ENCODE measurements at regions not wholly inside any gene's neighbourhood (a gene's known extent, or its start where the extent isn't known, plus 50 kb on each side); places are given as distances from the start of the nearest gene placed in this dataset.
A peak's percentile ranks its signal among the peaks of the same experiment; 100 is the strongest.

- no peak for DNase-seq (ENCODE audit: low read depth in 1 of 2, low spot score in 1 of 2)
- in situ Hi-C loops (cut with HindIII; ENCODE audit: low pct_unique_long_range_greater_than_20kb, low sequenced_read_pairs): no loop called here
- no peak for TF ChIP-seq JUND (IDR thresholded peaks at IDR 0.05; ENCODE audit: low read depth)
Measured at GRCh38 chr13:82713687-82714405, 1168.4 kb downstream of the SLITRK1 start.

GRCh38 chr13:82702513-82702912, 1179.8 kb downstream of the SLITRK1 start:
- no peak for TF ChIP-seq JUND (IDR thresholded peaks at IDR 0.05; ENCODE audit: low read depth)
- DNase-seq (ENCODE audit: low read depth in 1 of 2, low spot score in 1 of 2): no peak
- in situ Hi-C loops (cut with HindIII; ENCODE audit: low pct_unique_long_range_greater_than_20kb, low sequenced_read_pairs): no loop called here

- no peak for TF ChIP-seq JUND (IDR thresholded peaks at IDR 0.05; ENCODE audit: low read depth)
- in situ Hi-C loops (cut with HindIII; ENCODE audit: low pct_unique_long_range_greater_than_20kb, low sequenced_read_pairs): no loop called here
- no peak for DNase-seq (ENCODE audit: low read depth in 1 of 2, low spot score in 1 of 2)
Measured at GRCh38 chr13:82701020-82701419, 1181.3 kb downstream of the SLITRK1 start.

GRCh38 chr13:82698941-82699340, 1183.3 kb downstream of the SLITRK1 start:
- TF ChIP-seq JUND (IDR thresholded peaks at IDR 0.05; ENCODE audit: low read depth): no peak
- in situ Hi-C loops (cut with HindIII; ENCODE audit: low pct_unique_long_range_greater_than_20kb, low sequenced_read_pairs): no loop called here
- DNase-seq (ENCODE audit: low read depth in 1 of 2, low spot score in 1 of 2): no peak

- TF ChIP-seq JUND (IDR thresholded peaks at IDR 0.05; ENCODE audit: low read depth): no peak
- DNase-seq (ENCODE audit: low read depth in 1 of 2, low spot score in 1 of 2): no peak
- in situ Hi-C loops (cut with HindIII; ENCODE audit: low pct_unique_long_range_greater_than_20kb, low sequenced_read_pairs): no loop called here
Measured at GRCh38 chr13:82698383-82698782, 1183.9 kb downstream of the SLITRK1 start.

GRCh38 chr13:82693607-82694006, 1188.7 kb downstream of the SLITRK1 start:
- in situ Hi-C loops (cut with HindIII; ENCODE audit: low pct_unique_long_range_greater_than_20kb, low sequenced_read_pairs): no loop called here
- TF ChIP-seq JUND (IDR thresholded peaks at IDR 0.05; ENCODE audit: low read depth): no peak
- DNase-seq (ENCODE audit: low read depth in 1 of 2, low spot score in 1 of 2): no peak

- in situ Hi-C loops (cut with HindIII; ENCODE audit: low pct_unique_long_range_greater_than_20kb, low sequenced_read_pairs): no loop called here
- peak in 1 of 2 experiments; percentile 3 for DNase-seq (ENCODE audit: low read depth in 1 of 2, low spot score in 1 of 2)
Measured at GRCh38 chr13:82688400-82688994, 1193.8 kb downstream of the SLITRK1 start.

GRCh38 chr13:82687884-82688283, 1194.4 kb downstream of the SLITRK1 start:
- DNase-seq (ENCODE audit: low read depth in 1 of 2, low spot score in 1 of 2): no peak
- no peak for TF ChIP-seq JUND (IDR thresholded peaks at IDR 0.05; ENCODE audit: low read depth)
- in situ Hi-C loops (cut with HindIII; ENCODE audit: low pct_unique_long_range_greater_than_20kb, low sequenced_read_pairs): no loop called here

More at GRCh38 chr13:82688400-82688994, 1193.8 kb downstream of the SLITRK1 start:
- no peak for TF ChIP-seq JUND (IDR thresholded peaks at IDR 0.05; ENCODE audit: low read depth)

GRCh38 chr13:82681535-82681934, 1200.7 kb downstream of the SLITRK1 start:
- in situ Hi-C loops (cut with HindIII; ENCODE audit: low pct_unique_long_range_greater_than_20kb, low sequenced_read_pairs): no loop called here
- no peak for DNase-seq (ENCODE audit: low read depth in 1 of 2, low spot score in 1 of 2)
- TF ChIP-seq JUND (IDR thresholded peaks at IDR 0.05; ENCODE audit: low read depth): no peak

- in situ Hi-C loops (cut with HindIII; ENCODE audit: low pct_unique_long_range_greater_than_20kb, low sequenced_read_pairs): no loop called here
- TF ChIP-seq JUND (IDR thresholded peaks at IDR 0.05; ENCODE audit: low read depth): no peak
- DNase-seq (ENCODE audit: low read depth in 1 of 2, low spot score in 1 of 2): no peak
Measured at GRCh38 chr13:82678052-82678451, 1204.2 kb downstream of the SLITRK1 start.

- in situ Hi-C loops (cut with HindIII; ENCODE audit: low pct_unique_long_range_greater_than_20kb, low sequenced_read_pairs): no loop called here
- no peak for DNase-seq (ENCODE audit: low read depth in 1 of 2, low spot score in 1 of 2)
- no peak for TF ChIP-seq JUND (IDR thresholded peaks at IDR 0.05; ENCODE audit: low read depth)
Measured at GRCh38 chr13:82675024-82675423, 1207.2 kb downstream of the SLITRK1 start.

GRCh38 chr13:82674546-82674945, 1207.7 kb downstream of the SLITRK1 start:
- in situ Hi-C loops (cut with HindIII; ENCODE audit: low pct_unique_long_range_greater_than_20kb, low sequenced_read_pairs): no loop called here
- TF ChIP-seq JUND (IDR thresholded peaks at IDR 0.05; ENCODE audit: low read depth): no peak
- no peak for DNase-seq (ENCODE audit: low read depth in 1 of 2, low spot score in 1 of 2)

- in situ Hi-C loops (cut with HindIII; ENCODE audit: low pct_unique_long_range_greater_than_20kb, low sequenced_read_pairs): no loop called here
- DNase-seq (ENCODE audit: low read depth in 1 of 2, low spot score in 1 of 2): no peak
- TF ChIP-seq JUND (IDR thresholded peaks at IDR 0.05; ENCODE audit: low read depth): no peak
Measured at GRCh38 chr13:82672248-82672647, 1210.0 kb downstream of the SLITRK1 start.

Data from T47D (cell line).